NCI-H128 (cell line): ENCODE measurements at regions not wholly inside any gene's neighbourhood (a gene's known extent, or its start where the extent isn't known, plus 50 kb on each side); places are given as distances from the start of the nearest gene placed in this dataset.

ENCODE experiments used
- DNase-seq: peaks from one replicate; lab custom pipeline; 2025; ENCODE audit not compliant: unreplicated experiment; lab: John Stamatoyannopoulos, UW

DNA sequence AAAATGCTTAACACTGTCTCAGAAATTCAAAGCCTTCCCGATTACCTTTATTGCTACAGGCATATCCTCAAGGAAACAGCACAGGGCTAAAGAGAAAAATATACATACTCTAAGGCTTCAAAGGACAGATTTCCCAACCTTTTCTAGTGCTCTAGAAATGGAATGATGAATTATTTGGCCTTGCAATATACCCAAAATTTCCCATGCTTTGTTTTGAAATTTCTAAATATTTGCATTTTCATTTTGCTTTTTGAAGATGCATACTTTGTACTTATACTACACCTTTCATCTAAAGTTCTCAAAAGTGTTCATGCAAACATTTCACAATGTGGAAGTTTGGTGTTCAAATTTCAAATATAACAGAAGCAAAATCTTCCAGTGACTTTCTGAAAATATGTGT lies 312.7 kb upstream of the PDE4D start:
- no peak for DNase-seq

DNA sequence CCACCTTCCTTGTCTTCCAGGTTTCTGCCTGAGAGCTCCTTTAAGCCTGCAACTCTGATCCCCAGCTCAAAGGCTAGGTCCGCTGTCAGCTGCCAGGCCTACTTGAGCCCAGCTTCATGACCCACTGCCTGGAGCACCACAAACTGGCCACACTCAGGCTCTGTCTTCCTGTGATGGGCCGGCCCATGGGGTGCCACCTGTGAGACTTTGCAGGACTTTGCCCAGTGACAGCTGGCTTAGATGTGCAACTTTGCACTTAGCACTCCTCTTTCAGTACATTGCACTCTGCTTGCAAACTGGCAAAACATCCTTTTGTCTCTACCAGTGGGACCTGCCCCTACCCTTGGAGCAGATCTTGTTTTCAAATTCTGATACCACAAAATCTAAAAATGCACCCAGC lies 311.5 kb upstream of the PDE4D start:
- no peak for DNase-seq

DNA sequence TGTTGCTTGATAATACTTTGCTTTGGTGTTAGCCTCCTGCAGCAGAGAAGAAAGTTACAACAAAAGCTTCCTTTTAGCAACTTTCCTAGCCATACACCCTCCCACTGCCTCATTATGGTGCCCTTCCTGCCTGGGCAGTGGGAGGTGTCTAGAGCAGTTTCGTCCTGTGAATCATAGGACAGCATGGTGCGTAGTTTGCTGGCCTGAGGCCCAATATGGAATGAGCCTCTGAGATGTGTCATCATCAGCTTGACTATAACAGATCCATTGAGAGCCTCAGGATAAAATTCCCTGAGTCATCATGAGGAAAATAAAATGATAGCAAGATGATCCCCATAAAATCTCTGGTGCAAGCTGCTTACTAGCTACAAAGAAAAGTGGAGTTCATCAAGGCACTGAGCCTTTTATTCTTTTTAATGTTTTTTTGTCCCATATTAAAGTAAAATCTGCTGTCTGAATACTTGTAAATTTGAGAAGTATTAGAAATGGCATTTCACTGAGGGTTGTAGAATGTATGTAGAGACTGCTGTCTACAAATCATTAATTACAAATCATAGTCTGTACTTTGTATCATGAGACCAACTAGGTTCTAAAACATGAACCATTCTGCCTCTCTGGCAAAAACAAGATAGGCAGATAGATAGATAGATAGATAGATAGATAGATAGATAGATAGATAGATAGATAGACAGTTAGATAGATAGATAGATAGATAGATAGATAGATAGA lies 303.0 kb upstream of the PDE4D start:
- DNase-seq, result no peak

DNA sequence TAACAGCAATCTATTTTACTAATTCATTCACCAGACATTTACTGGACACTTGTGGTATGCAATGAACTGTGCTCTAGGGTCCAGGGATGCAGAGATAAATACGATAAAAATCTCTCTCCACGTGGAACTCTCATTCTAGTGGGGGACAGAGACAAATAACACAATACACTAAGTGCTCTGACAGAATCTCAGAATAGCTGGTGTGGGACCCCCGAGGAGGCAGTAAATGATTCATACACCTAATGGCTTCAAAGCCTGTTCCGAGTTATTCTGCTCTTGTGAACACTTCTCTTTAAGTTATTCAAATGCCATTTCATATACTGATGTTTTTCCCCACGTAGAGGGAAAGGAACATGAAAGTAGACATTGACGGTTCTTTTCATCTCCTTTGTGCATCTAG lies 302.0 kb upstream of the PDE4D start:
- DNase-seq, result no peak

DNA sequence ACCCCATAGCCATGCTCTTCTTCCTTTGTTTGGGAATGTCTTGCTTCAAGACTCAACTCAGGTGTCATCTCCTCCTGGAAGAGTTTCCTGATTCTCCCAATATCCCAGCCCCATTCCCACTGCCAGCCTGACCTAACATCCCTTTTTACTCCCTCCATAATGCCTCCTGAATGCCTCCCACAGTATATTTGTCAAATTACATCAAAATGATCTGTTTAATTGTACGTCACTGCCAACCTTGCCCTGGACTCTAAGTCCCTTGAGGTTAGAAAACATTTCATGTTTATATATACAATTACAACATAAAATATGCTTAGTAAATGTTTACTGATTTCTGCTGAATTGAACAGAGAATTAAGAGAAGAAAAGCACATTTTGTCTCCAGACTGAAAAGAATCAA lies 301.6 kb upstream of the PDE4D start:
- no peak for DNase-seq

DNA sequence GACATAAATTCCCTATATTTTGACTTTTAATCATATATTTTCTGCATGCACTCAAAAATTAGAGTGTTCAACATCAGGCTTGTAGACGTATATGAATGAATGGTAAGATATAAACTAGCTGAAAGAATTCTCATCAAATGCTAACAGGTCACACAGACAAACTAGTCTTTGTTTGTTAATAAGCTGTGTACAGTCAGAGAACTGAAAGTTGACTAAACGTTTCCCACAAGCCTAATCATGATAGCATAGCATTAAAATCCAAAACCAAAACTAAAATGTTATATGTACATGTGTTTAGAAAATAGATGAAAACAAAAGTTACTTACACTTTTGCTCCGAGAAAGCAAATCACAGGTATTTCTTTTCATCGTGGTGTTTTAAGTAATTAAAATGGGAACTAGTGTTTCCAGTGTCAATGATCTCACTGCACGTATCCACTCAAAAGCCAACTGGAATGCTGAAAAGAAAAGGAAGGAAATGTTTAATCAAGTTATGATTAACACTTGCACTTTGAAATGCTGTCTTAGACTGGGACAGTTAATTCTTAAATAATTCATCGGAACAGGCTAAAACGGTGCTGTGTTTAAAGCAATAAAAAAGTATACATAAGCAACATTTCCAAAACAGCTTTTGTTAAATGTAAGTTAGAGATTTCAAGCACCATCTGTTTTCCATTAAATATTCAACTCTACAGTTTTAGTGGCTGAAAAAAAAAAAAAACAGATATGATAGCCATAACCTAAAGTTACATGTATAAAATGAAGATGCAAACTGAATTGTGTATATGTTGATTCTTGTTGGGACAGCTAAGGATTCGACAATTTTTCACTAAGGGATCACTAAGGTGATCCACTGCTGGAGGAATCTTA lies 291.9 kb upstream of the PDE4D start:
- DNase-seq, result no peak

DNA sequence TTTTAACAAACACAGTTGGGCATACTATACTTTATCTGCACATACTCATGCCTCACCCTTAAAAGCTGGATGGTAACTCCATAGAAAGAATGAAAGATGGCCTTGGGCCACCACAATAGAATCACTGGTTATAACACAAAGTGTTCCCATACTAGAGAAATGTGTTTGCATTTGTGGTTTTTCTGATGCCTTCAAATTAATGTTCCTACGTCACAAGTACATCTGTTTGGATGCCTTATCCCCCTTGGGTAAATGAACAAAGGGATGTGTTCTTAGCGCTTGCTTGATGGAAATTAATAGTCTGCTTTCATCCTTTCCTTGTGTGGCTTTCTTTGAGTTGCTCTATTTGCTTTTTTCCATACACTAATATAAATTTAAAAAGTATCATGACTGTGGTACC lies 291.1 kb upstream of the PDE4D start:
- DNase-seq, result no peak

DNA sequence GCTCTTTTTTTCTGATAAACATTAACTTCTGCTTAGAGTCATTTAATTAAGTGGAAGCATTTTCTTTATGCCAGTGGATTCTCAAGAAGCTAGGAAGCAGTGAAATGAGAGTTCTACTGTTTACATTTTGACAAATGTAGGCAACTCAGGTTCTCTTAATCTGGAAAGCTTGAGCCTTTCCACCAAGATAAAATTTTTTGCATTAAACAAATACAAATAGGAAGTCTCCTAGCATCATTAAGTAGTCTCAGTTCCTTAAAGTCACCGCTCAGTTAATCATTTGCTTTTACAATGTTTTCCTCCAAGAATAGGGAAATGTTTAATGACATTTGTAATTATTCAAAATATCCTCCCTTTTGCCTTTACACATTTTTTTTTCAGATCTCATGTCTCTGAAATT lies 290.4 kb upstream of the PDE4D start:
- no peak for DNase-seq

DNA sequence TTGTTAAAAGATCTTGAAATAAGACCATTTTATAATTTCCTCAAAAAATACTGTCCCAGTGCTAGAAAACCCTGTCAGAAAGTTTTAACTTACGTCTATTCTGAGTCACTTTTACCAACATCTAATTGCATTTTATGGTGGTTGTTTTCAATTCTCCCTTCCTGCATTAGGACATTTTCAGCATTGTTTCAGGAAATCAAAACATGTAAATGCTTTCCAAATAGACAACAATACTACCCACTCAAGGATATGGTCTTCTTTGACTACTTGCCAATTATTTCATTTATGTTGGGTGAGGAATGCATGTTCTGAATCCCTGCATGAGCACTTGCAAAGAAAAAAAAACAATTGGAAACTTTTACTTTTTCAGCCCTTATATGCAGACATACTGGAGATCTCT lies 284.6 kb upstream of the PDE4D start:
- no peak for DNase-seq

DNA sequence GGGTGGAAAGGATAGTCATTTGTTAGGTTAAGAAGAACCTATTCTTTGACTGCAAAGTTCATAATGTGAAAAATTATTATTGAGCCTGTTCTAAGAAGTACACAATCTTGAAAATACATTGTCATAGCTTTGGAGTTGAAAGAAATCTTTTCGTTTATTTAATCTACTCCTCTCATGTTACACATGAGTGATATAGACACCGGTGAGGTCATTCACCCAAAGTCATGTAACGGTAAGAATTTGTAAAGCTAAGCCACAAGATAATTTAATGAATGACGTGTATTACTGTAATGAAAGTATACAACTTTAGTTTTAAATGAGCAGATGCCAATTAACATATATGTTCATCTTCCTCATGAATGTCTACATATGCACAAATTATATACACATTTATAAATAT lies 284.1 kb upstream of the PDE4D start:
- no peak for DNase-seq

DNA sequence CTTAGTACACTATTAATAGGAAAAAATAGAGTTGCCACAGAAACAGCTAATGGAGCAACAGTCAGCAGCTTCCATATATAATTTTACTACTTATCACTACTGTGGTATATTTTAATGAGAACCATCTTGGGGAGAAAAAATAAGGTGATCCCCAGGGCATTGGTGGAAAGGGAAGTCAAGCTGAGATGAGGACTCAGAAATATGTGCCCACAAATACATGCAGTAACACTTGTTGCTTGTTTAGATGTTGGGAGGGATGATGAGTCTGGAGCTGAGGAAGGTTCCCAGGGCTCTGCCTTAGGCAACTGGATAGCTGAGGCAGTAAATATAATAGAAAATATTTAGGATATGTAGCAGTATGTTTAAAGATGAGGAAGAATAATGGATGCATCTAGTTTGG lies 280.1 kb upstream of the PDE4D start:
- DNase-seq, result no peak

DNA sequence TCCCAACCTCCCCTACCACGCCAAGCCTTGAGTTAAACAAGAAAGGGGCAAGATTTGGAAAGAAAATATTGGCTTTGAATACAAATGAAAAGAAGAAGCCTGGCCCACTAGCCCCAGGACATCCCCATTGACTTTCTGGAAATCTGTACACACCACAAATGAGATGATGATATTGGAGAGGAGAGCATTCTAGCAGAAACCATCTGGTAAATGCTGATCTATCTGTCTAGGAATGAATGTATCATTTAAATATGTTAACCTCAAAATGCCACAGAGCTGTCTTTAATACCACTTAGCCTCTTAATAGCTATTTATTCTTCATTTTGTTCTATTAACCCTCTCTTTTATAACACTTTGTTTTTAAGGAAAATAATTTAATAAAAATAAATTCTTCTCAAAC lies 270.2 kb upstream of the PDE4D start:
- DNase-seq, result no peak

DNA sequence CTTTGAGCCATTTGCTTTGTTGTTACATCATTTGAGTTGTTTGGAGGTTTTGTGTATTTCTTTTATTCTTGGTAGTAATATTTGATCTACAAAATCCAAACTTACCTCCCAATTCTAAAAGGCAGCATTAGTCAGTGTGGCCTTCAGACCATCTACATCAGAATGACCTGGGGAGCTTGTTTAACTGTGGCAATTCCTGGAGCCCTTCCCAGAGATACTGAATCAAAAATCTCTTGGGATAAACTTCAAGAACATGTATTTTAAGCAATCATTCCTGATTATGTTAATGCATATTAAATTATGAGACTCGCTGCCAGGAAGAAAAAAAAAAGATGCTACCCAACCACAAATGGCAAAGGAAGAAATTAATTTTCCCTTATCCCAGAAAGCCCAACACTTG lies 268.9 kb upstream of the PDE4D start:
- no peak for DNase-seq

DNA sequence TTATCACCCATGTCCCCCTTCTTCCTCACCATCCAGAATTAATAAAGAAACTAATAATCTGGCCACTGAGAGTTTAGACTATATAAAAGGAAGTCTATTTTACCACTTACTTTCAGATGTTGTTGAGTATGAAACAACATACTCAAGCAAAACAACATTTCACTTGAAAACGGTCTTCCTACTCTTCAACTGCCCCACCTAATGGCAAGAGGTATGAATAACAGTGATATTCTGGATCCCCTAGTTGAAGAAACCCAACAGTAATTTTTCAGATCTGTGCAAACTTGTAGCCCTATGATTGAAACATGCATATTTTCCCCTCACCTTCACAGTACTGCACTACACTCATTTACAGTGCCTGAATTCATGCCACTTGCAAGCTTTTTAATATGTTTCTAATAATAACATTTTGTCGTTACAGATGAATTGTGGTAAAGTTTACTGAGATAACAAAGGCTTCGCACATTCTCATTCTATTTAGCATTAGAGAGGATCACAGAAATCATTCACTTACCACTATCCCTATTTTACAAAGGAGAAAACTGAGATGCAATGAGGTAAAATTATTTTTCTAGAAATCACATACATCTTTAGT lies 267.9 kb upstream of the PDE4D start:
- no peak for DNase-seq

DNA sequence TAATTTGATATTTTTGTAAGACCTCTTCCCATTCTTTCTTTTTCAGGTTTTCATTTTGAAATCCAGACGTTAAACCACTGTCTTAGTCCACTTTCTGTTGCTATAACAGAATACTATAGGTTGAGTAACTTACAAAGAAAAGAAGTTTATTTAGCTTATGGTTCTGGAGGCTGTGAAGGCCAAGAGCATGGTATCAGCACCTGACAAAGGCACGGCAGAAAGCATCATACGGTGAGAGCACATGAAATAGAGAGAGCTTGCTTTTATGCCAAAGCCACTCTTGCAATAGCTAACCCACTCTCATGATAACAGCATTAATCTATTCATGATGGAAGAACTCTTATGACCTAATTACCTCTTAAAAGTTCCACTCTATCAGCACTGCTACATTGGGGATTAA lies 255.6 kb upstream of the PDE4D start:
- DNase-seq, result no peak

DNA sequence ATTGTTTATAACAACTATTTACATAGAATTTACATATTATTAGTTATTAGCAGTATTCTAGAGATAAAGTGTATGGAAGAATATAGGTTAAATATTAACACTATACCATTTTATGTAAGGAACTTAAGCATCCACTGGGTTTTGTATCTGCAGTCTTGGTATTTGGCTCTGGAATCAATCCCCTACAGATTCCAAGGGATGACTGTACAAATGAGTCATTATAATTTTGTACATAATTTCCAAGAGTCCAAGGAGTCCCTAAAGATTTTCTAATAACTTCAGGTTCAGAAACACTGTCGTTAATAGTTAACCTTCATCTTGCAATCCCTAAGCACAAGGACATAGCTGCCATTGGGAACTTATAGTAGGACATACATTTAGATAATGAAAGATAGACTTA lies 254.8 kb upstream of the PDE4D start:
- DNase-seq, result no peak

DNA sequence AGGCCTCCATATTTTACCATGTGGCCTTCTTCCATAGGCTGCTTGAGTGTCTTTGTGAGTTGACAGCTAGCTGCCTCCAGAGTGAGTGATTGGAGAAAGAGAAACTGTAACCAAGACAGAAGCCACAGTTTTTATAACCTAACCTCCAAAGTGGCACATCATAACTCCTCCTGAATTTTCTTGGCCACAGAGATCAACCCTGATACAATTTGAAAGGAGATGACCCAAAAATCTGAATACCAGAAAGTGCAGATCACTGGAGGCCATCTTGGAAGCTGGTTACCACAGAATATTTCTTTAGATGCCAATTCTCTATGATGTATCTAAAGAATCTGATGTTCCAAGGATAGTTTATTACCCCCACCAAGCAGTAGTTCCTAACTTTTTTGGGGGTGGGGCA lies 254.3 kb upstream of the PDE4D start:
- no peak for DNase-seq

DNA sequence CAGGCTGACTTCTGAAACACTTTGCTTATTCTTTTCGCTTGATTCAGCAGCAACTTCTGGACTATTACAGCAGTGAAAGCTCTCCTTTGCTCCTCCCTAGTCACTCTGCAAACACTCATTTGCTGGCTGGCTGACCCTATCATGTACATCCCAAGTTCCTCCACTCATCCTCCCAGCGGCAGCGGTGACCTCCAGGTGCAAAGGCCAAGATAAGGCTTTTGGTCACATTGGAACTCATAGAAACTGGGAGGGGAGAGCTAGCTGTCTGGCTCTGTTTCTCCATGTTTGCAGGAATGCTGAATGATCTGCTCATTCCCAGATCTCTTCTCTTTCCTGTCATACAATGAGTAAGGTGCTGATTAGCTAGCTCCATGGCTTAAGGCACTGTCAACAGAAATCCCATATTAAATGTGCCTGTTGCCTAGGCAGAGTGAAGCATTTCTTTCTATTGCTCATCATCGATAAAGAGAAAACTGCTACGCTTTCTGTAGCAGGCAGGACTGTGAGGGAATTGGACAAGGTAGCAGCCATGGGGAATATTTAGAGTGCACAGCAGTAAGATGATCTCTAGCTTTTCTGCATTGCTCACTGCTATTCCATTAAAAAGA lies 250.5 kb upstream of the PDE4D start:
- DNase-seq, result no peak

DNA sequence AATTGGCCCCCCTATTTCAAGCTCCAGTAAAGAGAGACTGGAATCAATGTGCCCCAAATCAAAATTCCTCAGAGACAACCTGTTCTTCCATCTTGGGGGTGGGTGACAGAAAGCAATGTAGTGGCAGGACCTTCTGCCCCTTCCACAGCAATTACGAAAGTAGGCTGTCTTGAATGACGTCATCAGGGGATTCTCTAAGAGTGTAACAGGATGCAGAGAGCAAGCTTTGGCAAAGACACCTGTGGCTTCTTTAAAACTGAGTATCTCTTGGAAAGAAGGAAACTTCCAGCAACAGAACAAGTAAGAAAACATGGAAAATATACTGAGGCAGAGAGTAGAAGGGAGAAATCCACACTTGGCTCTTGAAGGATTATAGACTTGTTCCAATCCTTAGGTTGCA lies 247.6 kb upstream of the PDE4D start:
- DNase-seq, result no peak

DNA sequence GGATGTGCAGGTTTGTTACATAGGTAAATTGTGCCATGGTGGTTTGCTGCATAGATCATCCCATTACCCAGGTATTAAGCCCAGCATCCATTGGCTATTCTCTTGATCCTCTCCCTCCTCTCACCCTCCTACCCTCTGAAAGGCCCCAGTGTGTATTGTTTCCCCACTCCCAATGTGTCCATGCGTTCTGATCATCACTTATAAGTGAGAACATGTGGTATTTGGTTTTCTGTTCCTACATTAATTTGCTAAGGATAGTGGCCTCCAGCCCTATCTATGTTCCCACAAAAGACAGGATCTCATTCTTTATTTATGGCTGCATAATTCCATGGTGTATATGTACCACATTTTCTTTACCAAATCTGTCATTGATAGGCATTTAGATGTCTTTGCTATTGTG lies 243.3 kb upstream of the PDE4D start:
- DNase-seq, result no peak

DNA sequence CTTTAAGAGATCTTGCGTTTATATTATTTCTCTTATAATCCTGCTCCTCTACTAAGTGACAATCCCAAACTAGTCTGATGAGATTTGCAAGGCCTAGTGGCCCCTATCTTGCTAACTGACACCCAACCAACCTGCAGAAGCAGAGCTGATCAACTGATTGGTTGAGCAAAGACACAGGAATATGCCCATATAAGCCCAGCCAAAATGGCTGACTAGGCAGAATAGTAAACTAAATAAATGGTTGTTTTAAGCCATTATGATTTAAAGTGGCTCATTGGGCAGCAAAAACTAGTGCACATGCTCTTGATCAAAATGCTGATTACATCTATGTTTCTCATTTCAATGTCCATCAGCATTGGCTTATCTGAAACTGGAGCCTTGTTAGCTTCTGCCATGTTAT lies 238.0 kb upstream of the PDE4D start:
- no peak for DNase-seq

DNA sequence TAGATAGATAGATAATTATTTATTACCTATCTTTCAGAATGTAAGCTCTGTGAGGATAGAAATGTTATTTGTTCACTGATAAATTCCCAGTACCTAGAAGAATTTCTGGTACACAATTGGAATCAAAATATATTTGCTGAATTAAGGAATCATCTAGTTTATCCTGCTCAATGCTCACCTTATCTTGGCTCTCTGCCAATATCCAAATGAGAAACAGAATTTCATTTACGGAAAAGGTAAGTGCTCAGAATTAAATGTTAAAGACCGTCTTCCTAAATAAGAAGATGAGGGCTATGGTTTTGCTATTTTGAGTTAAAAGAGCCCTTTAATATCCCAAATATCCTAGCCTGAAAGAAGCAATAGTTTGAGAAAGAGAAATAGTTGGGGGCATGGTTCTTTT lies 232.1 kb upstream of the PDE4D start:
- DNase-seq, result no peak
